Fibroblast of lung (primary cell): ENCODE measurements at regions not wholly inside any gene's neighbourhood (a gene's known extent, or its start where the extent isn't known, plus 50 kb on each side); places are given as distances from the start of the nearest gene placed in this dataset.

Experiments
- EZH2 ChIP-seq: IDR thresholded peaks from 2 replicates; pipeline ENCODE4 v1.5.1; 2012; ENCODE audit warnings: low read length, control low read depth, mild to moderate bottlenecking; ENCODE audit errors: missing control alignments
- TF ChIP-seq, protein P1 (sequence below), 2 donors: IDR thresholded peaks in 1 of 2; conservative IDR thresholded peaks in 1 of 2; 1 replicate in 1 of 2; 2 replicates in 1 of 2; pipeline ENCODE4 v1.5.1; 2011 to 2012; ENCODE audit warnings: low read length in 2 of 2, control low read depth in 1 of 2, inconsistent platforms in 1 of 2, low read depth in 1 of 2, mild to moderate bottlenecking in 1 of 2

DNA sequence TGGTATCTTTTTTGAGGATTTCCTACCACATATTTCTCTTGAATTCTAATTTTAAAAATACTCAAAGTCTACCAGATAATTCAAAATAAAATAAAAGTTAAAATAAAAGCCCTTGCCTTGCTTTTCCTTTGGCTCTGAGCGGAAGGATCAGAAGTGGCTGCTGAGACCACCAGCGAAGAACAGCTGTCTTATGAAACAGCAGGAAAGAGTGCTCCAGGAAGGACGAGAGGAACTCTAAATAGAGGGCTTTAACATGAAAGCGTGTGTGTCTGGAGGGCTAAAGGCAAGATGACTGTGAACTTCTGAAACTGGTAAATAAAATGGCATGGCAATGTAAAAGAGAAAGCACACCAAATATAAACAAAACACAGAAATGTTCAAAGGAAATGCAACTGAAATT is 521.5 kb upstream of the SPRY2 start:
- TF ChIP-seq, protein P1, sequence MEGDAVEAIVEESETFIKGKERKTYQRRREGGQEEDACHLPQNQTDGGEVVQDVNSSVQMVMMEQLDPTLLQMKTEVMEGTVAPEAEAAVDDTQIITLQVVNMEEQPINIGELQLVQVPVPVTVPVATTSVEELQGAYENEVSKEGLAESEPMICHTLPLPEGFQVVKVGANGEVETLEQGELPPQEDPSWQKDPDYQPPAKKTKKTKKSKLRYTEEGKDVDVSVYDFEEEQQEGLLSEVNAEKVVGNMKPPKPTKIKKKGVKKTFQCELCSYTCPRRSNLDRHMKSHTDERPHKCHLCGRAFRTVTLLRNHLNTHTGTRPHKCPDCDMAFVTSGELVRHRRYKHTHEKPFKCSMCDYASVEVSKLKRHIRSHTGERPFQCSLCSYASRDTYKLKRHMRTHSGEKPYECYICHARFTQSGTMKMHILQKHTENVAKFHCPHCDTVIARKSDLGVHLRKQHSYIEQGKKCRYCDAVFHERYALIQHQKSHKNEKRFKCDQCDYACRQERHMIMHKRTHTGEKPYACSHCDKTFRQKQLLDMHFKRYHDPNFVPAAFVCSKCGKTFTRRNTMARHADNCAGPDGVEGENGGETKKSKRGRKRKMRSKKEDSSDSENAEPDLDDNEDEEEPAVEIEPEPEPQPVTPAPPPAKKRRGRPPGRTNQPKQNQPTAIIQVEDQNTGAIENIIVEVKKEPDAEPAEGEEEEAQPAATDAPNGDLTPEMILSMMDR (conservative IDR thresholded peaks at IDR 0.05 in 1 of 2, IDR thresholded peaks at IDR 0.05 in 1 of 2; ENCODE audit: low read depth in 1 of 2, low read length in 2 of 2) = no peak
- TF ChIP-seq EZH2 = no peak
